ENCODE measurements at regions not wholly inside any gene's neighbourhood (a gene's known extent, or its start where the extent isn't known, plus 50 kb on each side); places are given as distances from the start of the nearest gene placed in this dataset.

DNA sequence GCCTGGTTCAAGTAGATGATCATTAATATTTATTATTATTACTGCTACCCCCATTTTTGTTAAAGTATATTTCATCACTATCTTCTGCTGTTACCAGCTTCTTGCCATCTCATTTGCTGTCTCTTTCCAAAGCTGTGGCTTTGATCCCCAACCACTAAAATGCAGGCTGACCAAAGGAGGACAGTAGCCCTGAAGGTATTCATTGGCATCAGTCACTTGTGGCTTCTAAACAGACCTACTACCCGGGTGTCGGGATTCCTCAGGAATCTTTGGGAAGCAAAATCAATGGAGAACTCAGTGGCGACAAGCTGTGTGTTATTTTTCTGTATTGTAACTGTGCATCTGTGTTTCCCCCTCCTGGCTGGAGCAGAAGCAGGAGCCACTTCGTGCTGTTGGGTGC is 379.2 kb upstream of the ERCC4 start:
- TF ChIP-seq, protein P1, sequence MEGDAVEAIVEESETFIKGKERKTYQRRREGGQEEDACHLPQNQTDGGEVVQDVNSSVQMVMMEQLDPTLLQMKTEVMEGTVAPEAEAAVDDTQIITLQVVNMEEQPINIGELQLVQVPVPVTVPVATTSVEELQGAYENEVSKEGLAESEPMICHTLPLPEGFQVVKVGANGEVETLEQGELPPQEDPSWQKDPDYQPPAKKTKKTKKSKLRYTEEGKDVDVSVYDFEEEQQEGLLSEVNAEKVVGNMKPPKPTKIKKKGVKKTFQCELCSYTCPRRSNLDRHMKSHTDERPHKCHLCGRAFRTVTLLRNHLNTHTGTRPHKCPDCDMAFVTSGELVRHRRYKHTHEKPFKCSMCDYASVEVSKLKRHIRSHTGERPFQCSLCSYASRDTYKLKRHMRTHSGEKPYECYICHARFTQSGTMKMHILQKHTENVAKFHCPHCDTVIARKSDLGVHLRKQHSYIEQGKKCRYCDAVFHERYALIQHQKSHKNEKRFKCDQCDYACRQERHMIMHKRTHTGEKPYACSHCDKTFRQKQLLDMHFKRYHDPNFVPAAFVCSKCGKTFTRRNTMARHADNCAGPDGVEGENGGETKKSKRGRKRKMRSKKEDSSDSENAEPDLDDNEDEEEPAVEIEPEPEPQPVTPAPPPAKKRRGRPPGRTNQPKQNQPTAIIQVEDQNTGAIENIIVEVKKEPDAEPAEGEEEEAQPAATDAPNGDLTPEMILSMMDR (IDR thresholded peaks at IDR 0.05; ENCODE audit: low read depth, low read length) = no peak
- no peak for TF ChIP-seq EZH2phosphoT487 (IDR thresholded peaks at IDR 0.05; ENCODE audit: low read depth)

Data from OCI-LY3 (cell line).